Vagina (tissue), 2 donors: ENCODE measurements at regions not wholly inside any gene's neighbourhood (a gene's known extent, or its start where the extent isn't known, plus 50 kb on each side); places are given as distances from the start of the nearest gene placed in this dataset.

ENCODE experiments used
- CTCF ChIP-seq, 3 experiments: fragments of 450-650 bp in 2 of 3; fragments of 200-600 bp in 1 of 3; sonication (generic) in 1 of 3; IDR thresholded peaks; one replicate each; pipeline ENCODE4 v1.5.1; 2017 to 2019; ENCODE audit warnings: antibody characterized with exemption in 3 of 3, mild to moderate bottlenecking in 2 of 3, moderate library complexity in 2 of 3
- POLR2AphosphoS5 ChIP-seq, 2 donors: sonication (generic); formaldehyde crosslinking; IDR thresholded peaks; one replicate each; pipeline ENCODE4 v1.9.0; 2017; ENCODE audit warnings: antibody characterized with exemption in 2 of 2, mild to moderate bottlenecking in 2 of 2, low read depth in 1 of 2; ENCODE audit not compliant: insufficient read depth in 1 of 2

DNA sequence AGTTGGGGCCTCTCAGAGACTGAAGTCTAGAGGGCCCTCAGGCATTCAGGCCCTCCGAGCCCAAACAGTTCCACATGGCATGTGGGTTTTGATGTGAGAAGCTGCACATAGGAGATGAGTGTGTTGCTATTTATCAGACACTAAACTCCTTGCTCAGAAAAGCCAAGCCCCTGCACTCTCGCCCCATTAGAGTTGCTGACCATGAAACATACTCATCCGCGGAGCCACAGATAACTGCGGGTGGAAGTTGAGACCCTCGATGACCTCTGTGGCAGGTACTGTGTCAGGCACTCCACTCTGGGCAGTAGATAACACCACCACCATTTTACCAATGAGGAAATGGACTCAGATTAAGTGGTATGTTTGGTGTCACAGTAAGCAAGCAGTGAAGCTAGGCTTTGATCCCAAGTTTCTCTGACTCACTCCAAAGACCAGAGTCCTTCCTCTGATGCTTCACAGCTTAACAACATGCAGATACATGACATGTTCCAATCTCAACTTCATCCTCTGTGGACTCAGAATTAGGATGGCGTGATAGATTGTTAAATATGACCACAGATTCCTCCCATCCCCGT, 202.1 kb downstream of the ADAMTS15 start:
- no peak for TF ChIP-seq CTCF (IDR thresholded peaks at IDR 0.05)
- TF ChIP-seq POLR2AphosphoS5 (IDR thresholded peaks at IDR 0.05; ENCODE audit: insufficient read depth in 1 of 2, low read depth in 1 of 2) = no peak
